ENCODE measurements at regions not wholly inside any gene's neighbourhood (a gene's known extent, or its start where the extent isn't known, plus 50 kb on each side); places are given as distances from the start of the nearest gene placed in this dataset.
"Not testable (repeated sequence)": the region's sequence is repeated elsewhere in the genome, so short reads cannot be mapped to it uniquely, and the experiment has no call there.

DNA sequence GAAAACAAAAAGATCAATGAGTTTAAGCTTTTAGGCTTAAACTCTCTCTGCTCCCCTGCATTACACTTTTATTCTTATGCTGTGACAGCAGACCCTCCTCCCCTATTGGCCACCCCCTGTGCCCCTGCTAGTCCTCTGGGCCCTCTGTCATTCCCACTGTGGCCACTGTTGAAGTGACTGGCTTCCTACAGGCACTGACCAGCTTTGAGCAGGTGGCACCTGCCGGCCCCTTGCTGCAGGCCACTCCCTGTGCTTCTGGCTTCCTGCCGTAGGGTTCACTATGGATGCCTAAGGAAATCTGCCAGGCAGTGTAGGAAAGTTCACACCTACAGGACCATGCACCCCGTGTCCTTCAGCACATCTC lies 156.5 kb upstream of the L3MBTL4 start:
- CTCF ChIA-PET, result interaction anchor here (1.6 kb wide), 1 partner anchor 140 kb away, joined by 3 read pairs; no protein-coding TSS in a partner anchor
- DNase-seq (ENCODE audit: extremely low spot score), result no peak
- POLR2A ChIA-PET, result no interaction called here
- no peak for TF ChIP-seq CTCF (IDR thresholded peaks at IDR 0.05; ENCODE audit: control extremely low read depth, extremely low read depth, low read depth, missing control alignments)

DNA sequence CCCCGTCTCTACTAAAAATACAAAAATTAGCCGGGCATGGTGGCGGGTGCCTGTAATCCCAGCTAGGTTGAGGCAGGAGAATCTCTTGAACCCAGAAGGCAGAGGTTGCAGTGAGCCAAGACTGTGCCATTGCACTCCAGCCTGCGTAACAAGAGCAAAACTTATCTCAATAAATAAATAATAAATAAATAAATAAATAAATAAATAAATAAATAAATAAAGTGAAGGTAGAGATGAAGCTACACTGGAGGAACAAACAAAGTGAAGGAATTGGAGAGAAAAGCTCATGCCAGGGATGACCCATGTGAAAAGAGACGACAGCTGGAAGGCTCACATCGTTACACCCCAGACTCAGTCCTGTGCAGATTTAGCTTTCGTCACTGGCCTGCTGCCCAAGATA lies 157.3 kb upstream of the ARHGAP28 start:
- POLR2A ChIA-PET; DNase-seq (ENCODE audit: extremely low spot score): not testable (repeated sequence)
- CTCF ChIA-PET, result interaction anchor here (1.2 to 1.6 kb wide), 2 partner anchors 13 to 139 kb away, joined by 3 read pairs; no protein-coding TSS in a partner anchor

GRCh38 chr18:6574631-6575030 lies 154.9 kb upstream of the ARHGAP28 start:
- TF ChIP-seq CTCF (IDR thresholded peaks at IDR 0.05; ENCODE audit: control extremely low read depth, extremely low read depth, low read depth, missing control alignments), result no peak
- CTCF ChIA-PET, result interaction anchor here (0.9 to 1.9 kb wide), 3 partner anchors 11 to 13 kb away, joined by 3 to 9 read pairs (median 3); no protein-coding TSS in a partner anchor
- POLR2A ChIA-PET, result no interaction called here
- no peak for DNase-seq (ENCODE audit: extremely low spot score)

GRCh38 chr18:6575908-6576307 lies 153.6 kb upstream of the ARHGAP28 start:
- POLR2A ChIA-PET, result no interaction called here
- CTCF ChIA-PET, result interaction anchor here (0.8 to 1.4 kb wide), 2 partner anchors 12 to 17 kb away, joined by 3 read pairs; no protein-coding TSS in a partner anchor
- no peak for DNase-seq (ENCODE audit: extremely low spot score)
- no peak for TF ChIP-seq CTCF (IDR thresholded peaks at IDR 0.05; ENCODE audit: control extremely low read depth, extremely low read depth, low read depth, missing control alignments)

- ChIA-PET POLR2A (interaction anchor here (0.6 kb wide), 1 partner anchor 695 kb away, joined by 7 read pairs; no protein-coding TSS in a partner anchor), CTCF (no interaction called here)
- TF ChIP-seq CTCF (IDR thresholded peaks at IDR 0.05; ENCODE audit: control extremely low read depth, extremely low read depth, low read depth, missing control alignments), result no peak
- no peak for DNase-seq (ENCODE audit: extremely low spot score)
These were observed 152.7 kb upstream of the ARHGAP28 start for GRCh38 chr18:6576718-6577375.

GRCh38 chr18:6578686-6579085 lies 150.8 kb upstream of the ARHGAP28 start:
- no peak for TF ChIP-seq CTCF (IDR thresholded peaks at IDR 0.05; ENCODE audit: control extremely low read depth, extremely low read depth, low read depth, missing control alignments)
- DNase-seq (ENCODE audit: extremely low spot score), result no peak
- CTCF ChIA-PET, result interaction anchor here (1.9 kb wide), 1 partner anchor 34 kb away, joined by 4 read pairs; no protein-coding TSS in a partner anchor
- POLR2A ChIA-PET, result no interaction called here

- ChIA-PET POLR2A (no interaction called here), CTCF (interaction anchor here (1.9 kb wide), 1 partner anchor 33 kb away, joined by 4 read pairs; no protein-coding TSS in a partner anchor)
- TF ChIP-seq CTCF (IDR thresholded peaks at IDR 0.05; ENCODE audit: control extremely low read depth, extremely low read depth, low read depth, missing control alignments), result no peak
- no peak for DNase-seq (ENCODE audit: extremely low spot score)
These were observed 150.0 kb upstream of the ARHGAP28 start for GRCh38 chr18:6579486-6579885.
